SK-N-SH (cell line): ENCODE measurements at regions not wholly inside any gene's neighbourhood (a gene's known extent, or its start where the extent isn't known, plus 50 kb on each side); places are given as distances from the start of the nearest gene placed in this dataset.
"Not testable (repeated sequence)": the region's sequence is repeated elsewhere in the genome, so short reads cannot be mapped to it uniquely, and the experiment has no call there.

Experiments
- CTCF ChIA-PET: fragments of 300-600, 350-600 bp; formaldehyde crosslinking; extraction: SDS; loops from one replicate; lab custom pipeline; 2021; lab: Yijun Ruan, JAX
- POLR2A ChIA-PET: fragments of 350-600 bp; sonication (Branson Sonifier 250); formaldehyde crosslinking; extraction: SDS; loops from one replicate; lab custom pipeline; 2020; ENCODE audit warnings: antibody characterized with exemption, inconsistent platforms; lab: Yijun Ruan, JAX
- DNase-seq: peaks from one replicate; pipeline ENCODE4 v3.0.0; 2012
- H2AFZ ChIP-seq: fragments of 200-600 bp; sonication (generic); 2 replicates; pipeline ENCODE4 v1.8.1; 2016; ENCODE audit warnings: antibody characterized with exemption, mild to moderate bottlenecking, low read depth
- H3F3A ChIP-seq: fragments of 200-600 bp; sonication (generic); replicated peaks from 2 replicates; pipeline ENCODE3; 2016; ENCODE audit warnings: antibody characterized with exemption, mild to moderate bottlenecking; ENCODE audit not compliant: insufficient read depth
- H3K27ac ChIP-seq, 2 experiments: fragments of 200-500 bp in 1 of 2; fragments of 200-600 bp in 1 of 2; sonication (Bioruptor generic) in 1 of 2; sonication (generic), shearing (Covaris generic) in 1 of 2; 2 replicates each; pipeline versions ENCODE4 v1.5.1 to v1.6.1; 2014 to 2016; ENCODE audit warnings: low read depth in 2 of 2, inconsistent platforms in 1 of 2, low read length in 1 of 2, mild to moderate bottlenecking in 1 of 2, mixed read lengths in 1 of 2
- H3K27me3 ChIP-seq: fragments of 200-600 bp; sonication (generic), shearing (Covaris generic); 2 replicates; pipeline ENCODE4 v1.6.1; 2016; ENCODE audit warnings: mixed run types; ENCODE audit not compliant: insufficient read depth
- H3K36me3 ChIP-seq, 2 experiments: fragments of 200-500 bp in 1 of 2; fragments of 200-600 bp in 1 of 2; sonication (Bioruptor generic) in 1 of 2; sonication (generic) in 1 of 2; replicated peaks in 1 of 2; 2 replicates each; pipeline versions ENCODE3 to v1.5.1; 2014 to 2016; ENCODE audit warnings: low read length in 1 of 2, mild to moderate bottlenecking in 1 of 2; ENCODE audit not compliant: insufficient read depth in 2 of 2, control insufficient read depth in 1 of 2
- H3K4me1 ChIP-seq, 2 experiments: fragments of 200-500 bp in 1 of 2; fragments of 200-600 bp in 1 of 2; sonication (Bioruptor generic) in 1 of 2; sonication (generic), shearing (Covaris generic) in 1 of 2; 2 replicates each; pipeline versions ENCODE4 v1.5.1 to v1.6.1; 2014 to 2016; ENCODE audit warnings: low read depth in 1 of 2, low read length in 1 of 2, mixed run types in 1 of 2; ENCODE audit not compliant: insufficient read depth in 2 of 2, control insufficient read depth in 1 of 2
- H3K4me2 ChIP-seq: fragments of 200-600 bp; sonication (generic), shearing (Covaris generic); 2 replicates; pipeline ENCODE4 v1.6.1; 2017; ENCODE audit warnings: mixed run types
- H3K4me3 ChIP-seq, 2 experiments: fragments of 200-500 bp in 1 of 2; fragments of 200-600 bp in 1 of 2; sonication (Bioruptor generic) in 1 of 2; sonication (generic), shearing (Covaris generic) in 1 of 2; 2 replicates each; pipeline versions ENCODE4 v1.5.1 to v1.8.1; 2014 to 2016; ENCODE audit warnings: low read depth in 2 of 2, inconsistent platforms in 1 of 2, low read length in 1 of 2, mild to moderate bottlenecking in 1 of 2, mixed read lengths in 1 of 2, moderate library complexity in 1 of 2
- H3K79me2 ChIP-seq: fragments of 200-600 bp; sonication (generic); 2 replicates; pipeline ENCODE4 v1.8.1; 2017; ENCODE audit warnings: mild to moderate bottlenecking; ENCODE audit not compliant: insufficient read depth
- H3K9ac ChIP-seq: fragments of 200-600 bp; sonication (generic); 2 replicates; pipeline ENCODE4 v1.6.1; 2017; ENCODE audit warnings: mixed run types
- H3K9me2 ChIP-seq: fragments of 200-600 bp; sonication (generic); 2 replicates; pipeline ENCODE4 v1.6.1; 2017; ENCODE audit warnings: mixed run types
- H3K9me3 ChIP-seq: fragments of 200-600 bp; sonication (generic); 2 replicates; pipeline ENCODE4 v1.6.1; 2017; ENCODE audit warnings: mixed run types, mild to moderate bottlenecking, moderate library complexity
- H4K20me1 ChIP-seq: fragments of 200-600 bp; sonication (generic); 2 replicates; pipeline ENCODE4 v1.6.1; 2017; ENCODE audit warnings: mild to moderate bottlenecking, mixed run types; ENCODE audit not compliant: insufficient read depth
- FOXJ3 ChIP-seq: sonication (generic); formaldehyde crosslinking; IDR thresholded peaks from 2 replicates; pipeline ENCODE4 v1.5.1; 2020; ENCODE audit warnings: mild to moderate bottlenecking, missing genetic modification reagents
- JUND ChIP-seq: IDR thresholded peaks from 2 replicates; pipeline ENCODE4 v1.4.0; 2012
- NFIC ChIP-seq: IDR thresholded peaks from 2 replicates; pipeline ENCODE4 v1.4.0; 2012; ENCODE audit warnings: borderline replicate concordance
- RCOR1 ChIP-seq: fragments of 150-350 bp; IDR thresholded peaks from 2 replicates; pipeline ENCODE4 v1.6.1; 2017; ENCODE audit warnings: antibody characterized with exemption, low read length
- RXRA ChIP-seq: IDR thresholded peaks from 2 replicates; pipeline ENCODE4 v1.4.0; 2012; ENCODE audit warnings: low read depth, mild to moderate bottlenecking, borderline replicate concordance
- TAF1 ChIP-seq: IDR thresholded peaks from 2 replicates; pipeline ENCODE4 v1.6.1; 2012; ENCODE audit warnings: low read depth, mild to moderate bottlenecking, low read length, moderate library complexity, borderline replicate concordance
- TCF12 ChIP-seq: IDR thresholded peaks from 2 replicates; pipeline ENCODE4 v1.4.0; 2012
- YY1 ChIP-seq: IDR thresholded peaks from 2 replicates; pipeline ENCODE4 v1.4.0; 2012; ENCODE audit warnings: low read depth, mild to moderate bottlenecking
- WGBS: methylation state at CpG from one replicate; pipeline ENCODE4 v1.1.6; 2017; ENCODE audit warnings: low lambda C conversion rate; 5-methylcytosine and 5-hydroxymethylcytosine counted together
- TF ChIP-seq, protein P1 (sequence below): fragments of 150-350 bp; IDR thresholded peaks from 2 replicates; pipeline ENCODE4 v1.6.1; 2017; ENCODE audit warnings: antibody characterized with exemption, low read length, low read depth, borderline replicate concordance
- TF ChIP-seq, protein P2 (sequence below): fragments of 200-600 bp; sonication (generic); IDR thresholded peaks from 2 replicates; pipeline ENCODE4 v1.6.1; 2017; ENCODE audit warnings: antibody characterized with exemption, mild to moderate bottlenecking, moderate library complexity
- TF ChIP-seq, protein P3 (sequence below): IDR thresholded peaks from 2 replicates; pipeline ENCODE4 v1.4.0; 2012; ENCODE audit warnings: low read depth, borderline replicate concordance

DNA sequence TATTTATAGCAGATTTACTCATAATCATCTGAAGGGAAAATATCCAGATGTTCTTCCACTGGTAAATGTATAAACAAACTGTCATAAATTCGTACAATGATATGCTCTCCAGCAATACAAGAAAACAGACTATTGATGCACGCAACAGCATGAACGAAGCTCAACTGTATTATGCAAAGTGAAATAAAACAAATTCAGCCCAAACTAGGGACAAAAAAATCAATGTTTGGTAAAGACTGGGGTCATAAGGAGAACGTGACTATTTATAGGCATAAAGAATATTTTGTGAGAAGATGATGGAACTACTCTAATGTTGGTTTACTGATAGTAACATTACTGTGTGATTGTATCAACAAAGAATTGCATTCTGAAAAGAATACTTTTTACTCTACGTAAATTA is 1276.7 kb upstream of the DDX18 start:
- no peak for TF ChIP-seq TCF12
- TF ChIP-seq RCOR1: no peak
- no peak for TF ChIP-seq NFIC
- TF ChIP-seq, protein P1, sequence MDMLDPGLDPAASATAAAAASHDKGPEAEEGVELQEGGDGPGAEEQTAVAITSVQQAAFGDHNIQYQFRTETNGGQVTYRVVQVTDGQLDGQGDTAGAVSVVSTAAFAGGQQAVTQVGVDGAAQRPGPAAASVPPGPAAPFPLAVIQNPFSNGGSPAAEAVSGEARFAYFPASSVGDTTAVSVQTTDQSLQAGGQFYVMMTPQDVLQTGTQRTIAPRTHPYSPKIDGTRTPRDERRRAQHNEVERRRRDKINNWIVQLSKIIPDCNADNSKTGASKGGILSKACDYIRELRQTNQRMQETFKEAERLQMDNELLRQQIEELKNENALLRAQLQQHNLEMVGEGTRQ: no peak
- no peak for TF ChIP-seq JUND
- TF ChIP-seq, protein P2, sequence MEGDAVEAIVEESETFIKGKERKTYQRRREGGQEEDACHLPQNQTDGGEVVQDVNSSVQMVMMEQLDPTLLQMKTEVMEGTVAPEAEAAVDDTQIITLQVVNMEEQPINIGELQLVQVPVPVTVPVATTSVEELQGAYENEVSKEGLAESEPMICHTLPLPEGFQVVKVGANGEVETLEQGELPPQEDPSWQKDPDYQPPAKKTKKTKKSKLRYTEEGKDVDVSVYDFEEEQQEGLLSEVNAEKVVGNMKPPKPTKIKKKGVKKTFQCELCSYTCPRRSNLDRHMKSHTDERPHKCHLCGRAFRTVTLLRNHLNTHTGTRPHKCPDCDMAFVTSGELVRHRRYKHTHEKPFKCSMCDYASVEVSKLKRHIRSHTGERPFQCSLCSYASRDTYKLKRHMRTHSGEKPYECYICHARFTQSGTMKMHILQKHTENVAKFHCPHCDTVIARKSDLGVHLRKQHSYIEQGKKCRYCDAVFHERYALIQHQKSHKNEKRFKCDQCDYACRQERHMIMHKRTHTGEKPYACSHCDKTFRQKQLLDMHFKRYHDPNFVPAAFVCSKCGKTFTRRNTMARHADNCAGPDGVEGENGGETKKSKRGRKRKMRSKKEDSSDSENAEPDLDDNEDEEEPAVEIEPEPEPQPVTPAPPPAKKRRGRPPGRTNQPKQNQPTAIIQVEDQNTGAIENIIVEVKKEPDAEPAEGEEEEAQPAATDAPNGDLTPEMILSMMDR: no peak
- no peak for TF ChIP-seq YY1
- no peak for TF ChIP-seq FOXJ3 (CRISPR knock-in tag)
- TF ChIP-seq, protein P3, sequence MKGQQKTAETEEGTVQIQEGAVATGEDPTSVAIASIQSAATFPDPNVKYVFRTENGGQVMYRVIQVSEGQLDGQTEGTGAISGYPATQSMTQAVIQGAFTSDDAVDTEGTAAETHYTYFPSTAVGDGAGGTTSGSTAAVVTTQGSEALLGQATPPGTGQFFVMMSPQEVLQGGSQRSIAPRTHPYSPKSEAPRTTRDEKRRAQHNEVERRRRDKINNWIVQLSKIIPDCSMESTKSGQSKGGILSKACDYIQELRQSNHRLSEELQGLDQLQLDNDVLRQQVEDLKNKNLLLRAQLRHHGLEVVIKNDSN: no peak
- TF ChIP-seq RXRA: no peak
- TF ChIP-seq TAF1: no peak
- H3F3A ChIP-seq: no peaks in the 10 kb centered on the region
- H3K4me1 ChIP-seq: no peaks in the 10 kb centered on the region
- no peaks in the 10 kb centered on the region for H3K36me3 ChIP-seq
- H3K9me2 ChIP-seq: no peaks in the 10 kb centered on the region
- no peak overlapping the region for H3K4me2 ChIP-seq
- no peaks in the 10 kb centered on the region for H3K9me3 ChIP-seq
- 16% methylated on average over 5 of the region's 5 CpGs for WGBS
- H3K79me2 ChIP-seq: no peaks in the 10 kb centered on the region
- H3K27ac ChIP-seq: no peak overlapping the region
- POLR2A ChIA-PET: no interaction called here
- H3K9ac ChIP-seq: no peak overlapping the region
- DNase-seq: no peak
- no peak overlapping the region for H3K4me3 ChIP-seq
- CTCF ChIA-PET: no interaction called here
- no peaks in the 10 kb centered on the region for H4K20me1 ChIP-seq
- no peaks in the 10 kb centered on the region for H3K27me3 ChIP-seq
- no peak overlapping the region for H2AFZ ChIP-seq

DNA sequence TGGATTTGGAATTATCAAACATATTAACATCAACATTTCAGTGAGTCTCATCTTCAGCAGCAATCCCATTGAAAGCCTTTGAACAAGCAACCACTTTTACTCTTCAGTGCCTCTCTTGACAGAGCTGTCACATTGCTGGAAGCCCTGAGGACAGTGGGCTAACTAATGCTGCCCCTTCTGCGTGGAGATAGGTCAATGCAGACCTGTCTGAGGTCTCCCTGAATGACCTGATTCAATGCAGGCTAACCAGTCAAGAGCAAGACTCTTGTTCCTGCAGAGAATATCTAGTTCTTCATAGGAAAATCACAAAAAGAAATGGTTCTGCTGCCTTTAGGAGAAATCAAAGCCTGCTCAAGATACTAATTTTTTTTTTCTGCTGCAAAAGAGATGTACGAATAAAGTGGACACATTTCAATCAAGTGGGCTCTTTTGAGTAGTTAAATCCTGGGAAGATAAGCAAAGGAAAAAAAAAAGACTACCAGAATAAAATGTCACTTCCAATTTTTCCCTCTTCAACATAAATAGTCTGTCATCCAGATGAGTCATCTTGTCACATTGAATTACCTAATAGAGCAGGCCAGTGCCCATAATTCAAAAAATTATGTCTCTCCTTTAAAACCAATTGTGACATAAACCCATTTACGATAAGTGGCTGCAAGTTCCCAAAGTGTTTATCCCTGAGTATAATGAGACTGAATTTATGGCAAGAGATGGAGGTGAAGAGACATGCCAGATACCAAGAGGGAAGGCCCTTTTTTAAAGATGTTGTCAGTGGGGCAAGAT is 1269.0 kb upstream of the DDX18 start:
- Histone ChIP-seq H3K36me3 (no peaks in the 10 kb centered on the region), H4K20me1 (no peaks in the 10 kb centered on the region), H3K9me3 (peaks cover 6% of the 10 kb centered on the region; the same call in 1 of the 2 replicates), H3F3A (no peaks in the 10 kb centered on the region), H2AFZ (no peak overlapping the region), H3K79me2 (no peaks in the 10 kb centered on the region), H3K27ac (no peak overlapping the region), H3K4me1 (no peaks in the 10 kb centered on the region), H3K9ac (no peak overlapping the region), H3K27me3 (no peaks in the 10 kb centered on the region), H3K9me2 (no peaks in the 10 kb centered on the region), H3K4me2 (no peak overlapping the region), H3K4me3 (no peak overlapping the region)
- no peak for DNase-seq
- 6% methylated on average over 3 of the region's 3 CpGs for WGBS
- ChIA-PET CTCF (no interaction called here), POLR2A (no interaction called here)
- TF ChIP-seq NFIC: no peak

DNA sequence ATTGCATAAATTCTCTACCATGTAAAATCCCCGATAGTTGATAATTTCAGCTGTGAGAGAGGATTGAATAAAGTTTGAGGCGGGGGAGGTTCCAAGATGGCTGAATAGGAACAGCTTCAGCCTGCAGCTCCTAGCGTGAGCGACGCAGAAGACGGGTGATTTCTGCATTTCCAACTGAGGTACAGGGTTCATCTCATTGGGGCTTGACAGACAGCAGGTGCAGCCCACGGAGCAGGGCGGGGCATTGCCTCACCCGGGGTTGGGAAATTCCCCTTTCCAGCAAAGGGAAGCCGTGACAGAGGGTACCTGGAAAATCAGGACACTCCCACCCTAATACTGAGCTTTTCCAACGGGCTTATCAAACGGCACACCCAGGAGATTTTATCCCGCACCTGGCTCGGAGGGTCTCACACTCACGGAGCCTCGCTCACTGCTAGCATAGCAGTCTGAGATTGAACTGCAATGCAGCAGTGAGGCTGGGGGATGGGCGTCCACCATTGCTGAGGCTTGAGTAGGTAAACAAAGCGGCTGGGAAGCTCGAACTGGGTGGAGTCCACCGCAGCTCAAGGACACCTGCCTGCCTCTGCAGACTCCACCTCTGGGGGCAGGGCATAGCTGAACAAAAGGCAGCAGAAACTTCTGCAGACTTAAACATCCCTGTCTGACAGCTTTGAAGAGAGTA is 1261.6 kb upstream of the DDX18 start:
- H3K4me1 ChIP-seq, POLR2A ChIA-PET, H3K27ac ChIP-seq, H3K4me2 ChIP-seq, H3K9me3 ChIP-seq, H3K27me3 ChIP-seq, H3K9ac ChIP-seq, H4K20me1 ChIP-seq, H3K79me2 ChIP-seq, H3K4me3 ChIP-seq, DNase-seq, H2AFZ ChIP-seq, H3F3A ChIP-seq, H3K9me2 ChIP-seq, H3K36me3 ChIP-seq: not testable (repeated sequence)
- CTCF ChIA-PET: interaction anchor here (0.8 to 1.0 kb wide), 2 partner anchors 12 to 42 kb away, joined by 3 read pairs; no protein-coding TSS in a partner anchor
- WGBS: 50% methylated on average over 10 of the region's 20 CpGs
